Embryonic facial prominence (tissue), 1 donor: ENCODE measurements at regions not wholly inside any gene's neighbourhood (a gene's known extent, or its start where the extent isn't known, plus 50 kb on each side); places are given as distances from the start of the nearest gene placed in this dataset.

Experiments used
- DNase-seq: peaks from one replicate; pipeline ENCODE4 v3.0.0-alpha.2; 2016; ENCODE audit errors: extremely low spot score

DNA sequence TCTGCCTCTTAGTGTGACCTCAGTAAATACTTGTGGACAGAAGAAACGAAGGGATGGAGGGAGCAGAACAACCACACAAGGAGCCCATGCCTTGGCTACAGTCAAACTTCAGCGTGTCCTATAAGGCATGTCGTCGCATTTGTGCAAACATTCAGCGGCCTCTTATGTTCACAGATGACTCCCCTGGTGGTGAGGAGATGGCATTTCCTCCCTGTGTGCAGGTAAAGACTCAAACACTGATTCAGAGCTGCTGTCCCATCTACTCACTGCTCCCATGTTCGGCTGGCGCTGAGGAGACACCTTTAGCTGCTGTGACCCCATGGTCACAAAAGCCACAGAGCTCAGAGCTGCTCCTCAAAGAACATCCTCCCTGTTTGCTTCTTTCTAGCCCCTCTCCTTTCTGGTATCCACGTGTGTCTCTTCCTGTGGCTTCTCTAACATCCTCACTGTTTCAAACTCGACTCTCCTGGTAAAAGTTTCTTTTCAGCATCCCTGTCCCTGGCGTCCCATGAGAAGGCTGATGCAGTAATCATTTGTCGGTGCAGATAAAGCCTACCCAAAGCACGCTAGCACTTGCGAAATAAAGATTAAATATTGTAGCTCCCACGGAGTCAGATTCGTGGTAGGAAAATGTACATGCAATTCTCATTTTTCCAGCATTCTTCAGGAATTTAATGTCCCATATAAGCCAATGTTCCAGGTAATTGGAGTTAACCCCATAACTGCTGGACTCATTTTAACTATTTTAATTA is 124.9 kb upstream of the NEBL start:
- DNase-seq: no peak

DNA sequence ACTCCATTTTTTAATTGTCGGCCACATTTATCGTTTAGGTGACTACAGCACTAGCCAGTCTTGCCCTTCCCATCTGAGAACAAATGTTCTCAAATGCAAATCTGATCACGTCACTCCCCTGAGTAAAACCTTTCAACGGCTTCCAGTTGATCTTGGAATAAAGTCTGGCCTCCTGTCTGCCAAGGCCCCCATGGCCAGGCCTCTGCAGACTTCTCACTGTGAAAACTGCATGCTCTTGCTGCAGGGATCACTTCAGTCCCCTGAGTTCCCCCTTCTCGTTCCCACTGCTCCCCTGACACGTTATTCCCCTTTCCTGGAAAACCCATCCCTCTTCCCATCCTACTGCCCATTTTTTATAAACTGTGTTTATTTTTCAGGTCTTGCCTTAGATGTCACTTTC is 124.1 kb upstream of the NEBL start:
- no peak for DNase-seq

DNA sequence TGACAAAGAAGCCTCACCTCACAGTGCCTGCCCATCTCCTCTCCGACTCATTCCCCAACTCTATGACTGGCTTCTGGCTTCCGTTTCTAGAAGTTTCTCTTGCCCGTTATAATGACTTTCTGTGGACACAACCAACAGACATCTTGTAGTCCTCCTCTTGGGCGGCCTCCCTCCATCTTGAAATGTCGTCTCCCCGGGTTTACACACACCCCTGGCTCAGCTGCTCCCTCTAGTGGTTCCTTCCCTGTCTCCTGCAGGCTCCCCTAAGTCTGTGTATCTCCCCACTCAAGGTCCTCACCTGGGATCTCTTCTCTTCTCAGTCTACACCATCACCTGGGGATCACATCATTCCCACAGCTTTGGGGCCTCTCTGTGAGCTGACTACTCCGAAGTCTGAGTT is 123.4 kb upstream of the NEBL start:
- DNase-seq: no peak

DNA sequence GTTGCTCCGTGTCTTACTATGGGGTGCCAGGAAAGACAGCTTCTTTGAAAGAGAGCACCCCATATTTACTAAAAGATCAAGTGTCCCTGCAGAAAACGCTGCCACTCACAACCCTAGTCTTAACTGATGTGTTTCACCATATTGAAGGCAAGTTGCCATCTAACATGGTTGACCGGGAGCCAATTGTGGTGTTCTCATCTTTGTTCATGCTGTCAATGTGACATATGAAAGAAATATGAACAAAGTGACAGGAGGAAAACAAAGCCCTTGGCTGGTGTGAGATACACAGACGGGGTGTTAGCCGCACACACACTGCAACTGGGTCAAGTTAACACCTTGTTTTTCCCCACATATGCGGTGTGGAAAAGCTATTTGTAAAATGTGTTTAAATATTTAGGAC is 122.3 kb upstream of the NEBL start:
- DNase-seq: no peak

DNA sequence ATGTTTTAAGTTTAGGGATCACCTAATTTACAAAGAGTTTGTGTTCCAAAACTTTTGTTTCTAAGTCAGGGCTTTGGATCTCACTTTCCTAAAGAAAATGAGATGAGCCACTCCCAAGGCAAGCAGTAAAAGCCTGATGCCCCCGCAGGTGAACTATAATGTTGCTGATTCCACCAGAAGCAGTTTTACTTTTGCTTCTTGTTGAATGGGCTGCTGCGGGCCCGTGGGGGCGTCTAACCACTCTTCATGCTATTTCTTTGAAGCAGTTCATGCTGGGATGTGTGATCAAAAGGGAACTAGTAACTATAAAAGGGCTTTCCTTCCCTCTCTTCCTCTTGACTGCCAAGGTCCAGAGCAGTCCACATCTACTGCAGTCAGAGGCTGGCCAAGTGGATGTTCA is 118.7 kb upstream of the NEBL start:
- DNase-seq: no peak

DNA sequence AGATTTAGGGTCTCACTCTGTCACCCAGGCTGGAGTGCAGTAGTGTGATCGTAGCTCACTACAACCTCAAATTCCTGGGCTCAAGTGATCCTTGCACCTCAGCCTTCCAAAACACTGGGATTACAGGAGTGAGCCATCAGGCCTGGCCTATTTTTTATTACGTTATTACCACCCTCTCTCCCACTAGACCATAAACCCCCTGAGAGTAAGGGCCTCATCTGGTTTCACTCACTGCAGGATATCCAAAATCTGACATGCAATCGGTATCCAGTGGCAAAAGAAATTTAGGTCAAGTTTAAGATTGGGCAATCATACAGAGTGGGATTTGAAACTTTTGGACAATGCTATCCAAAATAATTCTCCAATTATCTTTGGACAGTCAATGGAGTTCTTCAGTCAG is 117.0 kb upstream of the NEBL start:
- no peak for DNase-seq

DNA sequence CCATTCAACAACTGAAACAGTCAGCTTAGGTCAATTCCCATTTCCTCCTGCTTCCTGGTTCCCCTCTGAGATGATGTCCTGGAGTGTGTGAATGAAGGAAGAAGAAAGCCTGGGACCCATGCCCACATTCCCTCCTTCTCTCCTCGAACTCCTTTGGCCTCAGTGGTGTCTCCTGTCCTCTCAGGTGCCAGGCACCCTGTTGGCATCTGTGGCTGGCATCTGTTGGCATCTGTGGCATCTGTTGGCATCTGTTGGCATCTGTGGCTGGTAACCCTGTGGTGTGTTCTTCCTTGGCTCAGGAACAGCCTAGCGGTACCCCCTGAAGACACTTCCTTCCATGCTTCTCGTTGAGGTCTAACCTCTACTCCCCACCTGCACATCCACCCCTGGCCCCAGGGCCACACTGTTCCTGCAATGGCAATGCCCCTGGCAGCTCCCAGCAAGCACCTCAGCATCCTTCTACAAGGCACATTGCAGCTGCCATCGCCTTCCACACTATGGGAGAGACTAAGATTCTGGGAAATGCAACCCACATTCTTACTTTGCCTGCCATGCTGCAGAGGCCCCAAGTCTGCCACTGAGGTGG is 114.4 kb upstream of the NEBL start:
- DNase-seq: no peak

DNA sequence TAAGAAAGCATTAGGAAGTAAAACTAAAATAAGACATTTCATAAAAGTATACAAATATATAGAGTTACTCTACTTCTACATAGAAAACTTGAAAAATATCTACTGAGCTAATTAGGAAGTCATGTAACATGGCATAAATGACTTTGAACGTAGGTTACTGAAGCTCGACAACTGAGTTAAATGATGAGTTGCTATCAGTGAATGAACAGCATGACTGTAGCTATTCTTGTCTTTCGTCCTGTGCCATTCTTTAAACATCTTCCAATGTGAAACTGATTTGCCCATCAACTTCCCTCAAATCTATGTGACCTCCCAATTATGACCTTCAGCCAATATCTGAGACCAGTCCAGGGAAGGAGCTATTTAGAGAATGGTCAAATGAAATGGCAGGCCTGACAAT is 113.5 kb upstream of the NEBL start:
- no peak for DNase-seq

DNA sequence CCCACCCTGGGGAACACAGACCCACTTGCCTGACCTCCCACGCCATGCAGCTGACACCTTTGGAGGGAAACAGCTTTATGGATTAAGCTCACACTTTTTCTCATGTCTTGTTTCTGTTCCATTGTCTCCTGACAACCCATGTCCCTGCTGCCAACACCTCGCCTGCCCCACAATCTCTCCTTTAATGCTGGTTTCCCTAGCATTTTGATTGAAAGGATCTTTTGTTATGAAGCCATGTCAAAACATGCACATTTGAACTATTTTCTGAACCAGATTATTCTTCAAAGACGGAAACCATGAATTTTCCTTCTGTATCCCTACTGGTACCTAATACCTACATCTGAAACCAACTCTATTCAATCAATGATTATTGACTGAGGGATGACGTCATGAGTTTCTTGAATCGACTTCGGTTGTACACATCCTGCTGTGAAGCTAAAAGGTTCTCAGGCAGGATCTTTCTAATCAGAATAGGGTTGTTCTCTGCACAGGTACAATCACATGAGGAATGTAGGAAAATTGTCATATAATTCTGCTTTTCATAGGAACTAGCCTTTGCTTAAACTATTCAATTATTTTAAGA is 106.2 kb upstream of the NEBL start:
- DNase-seq: no peak

DNA sequence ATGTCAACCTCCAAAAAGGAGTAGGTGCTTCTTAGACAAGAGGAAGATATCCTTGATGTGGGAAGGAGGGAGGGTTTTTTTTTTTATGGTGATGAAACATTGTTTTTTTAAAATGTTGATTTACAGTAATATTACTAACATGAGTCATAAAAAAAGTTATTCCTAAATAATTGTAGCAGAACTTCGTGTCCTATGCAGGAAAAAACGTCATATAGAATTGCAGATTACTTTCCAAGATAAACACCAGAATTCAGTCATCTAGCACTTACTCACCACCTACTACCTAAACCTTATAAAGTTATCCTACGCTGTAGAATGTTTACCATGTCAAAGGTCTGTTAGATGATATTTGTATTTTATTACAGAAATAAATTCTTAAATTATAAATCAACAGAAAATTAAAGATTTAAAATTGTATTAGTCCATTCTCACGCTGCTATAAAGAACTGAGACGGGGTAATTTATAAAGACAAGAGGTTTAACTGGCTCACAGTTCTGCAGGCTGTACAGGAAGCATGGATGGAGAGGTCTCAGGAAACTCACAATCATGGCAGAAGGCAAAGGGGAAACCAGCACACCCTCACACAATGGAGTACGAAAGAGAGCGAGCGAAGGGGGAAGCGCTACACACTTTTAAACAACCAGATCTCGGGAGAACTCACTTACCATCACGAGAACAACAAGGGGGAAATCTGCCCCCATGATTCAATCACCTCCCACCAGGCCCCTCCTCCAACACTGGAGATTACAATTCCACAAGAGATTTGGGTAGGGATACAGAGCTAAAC is 105.2 kb upstream of the NEBL start:
- no peak for DNase-seq

DNA sequence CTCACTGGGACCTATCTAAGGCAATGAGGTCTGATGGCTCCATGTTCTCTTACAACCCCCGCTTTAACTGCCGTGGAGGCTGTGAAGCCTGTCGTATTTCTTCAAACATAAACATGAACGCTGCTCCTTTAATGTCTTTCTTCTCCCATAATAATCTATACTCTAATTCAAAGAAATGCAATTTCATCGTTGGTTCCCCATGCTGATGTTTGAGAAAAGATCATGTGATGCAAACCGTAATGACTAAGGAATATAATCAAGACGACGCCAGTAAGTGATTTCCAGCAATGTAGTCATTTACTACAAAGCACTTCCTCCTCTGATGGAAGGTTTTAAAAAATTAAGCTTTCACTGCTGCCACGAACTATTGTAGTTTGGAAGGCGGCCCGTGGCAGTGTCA is 102.6 kb upstream of the NEBL start:
- DNase-seq: no peak

DNA sequence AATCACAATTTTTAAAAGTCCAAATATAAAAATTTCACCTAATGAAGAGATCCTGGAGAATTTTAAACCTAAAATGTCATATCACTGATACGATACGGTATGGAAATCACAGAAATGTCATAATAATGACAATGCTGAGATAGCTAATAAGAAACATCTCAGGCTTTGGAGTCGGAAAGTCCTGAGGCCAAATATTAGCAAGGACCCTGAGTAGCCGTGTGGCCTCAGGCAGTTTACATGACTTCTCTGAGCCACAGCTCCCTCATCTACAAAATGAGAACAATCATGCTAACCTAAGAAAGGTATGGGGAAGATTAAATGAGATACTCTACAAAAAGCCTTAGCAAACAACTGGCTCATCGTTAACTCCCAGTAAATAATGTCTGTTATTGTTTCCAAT is 100.9 kb upstream of the NEBL start:
- DNase-seq: no peak

DNA sequence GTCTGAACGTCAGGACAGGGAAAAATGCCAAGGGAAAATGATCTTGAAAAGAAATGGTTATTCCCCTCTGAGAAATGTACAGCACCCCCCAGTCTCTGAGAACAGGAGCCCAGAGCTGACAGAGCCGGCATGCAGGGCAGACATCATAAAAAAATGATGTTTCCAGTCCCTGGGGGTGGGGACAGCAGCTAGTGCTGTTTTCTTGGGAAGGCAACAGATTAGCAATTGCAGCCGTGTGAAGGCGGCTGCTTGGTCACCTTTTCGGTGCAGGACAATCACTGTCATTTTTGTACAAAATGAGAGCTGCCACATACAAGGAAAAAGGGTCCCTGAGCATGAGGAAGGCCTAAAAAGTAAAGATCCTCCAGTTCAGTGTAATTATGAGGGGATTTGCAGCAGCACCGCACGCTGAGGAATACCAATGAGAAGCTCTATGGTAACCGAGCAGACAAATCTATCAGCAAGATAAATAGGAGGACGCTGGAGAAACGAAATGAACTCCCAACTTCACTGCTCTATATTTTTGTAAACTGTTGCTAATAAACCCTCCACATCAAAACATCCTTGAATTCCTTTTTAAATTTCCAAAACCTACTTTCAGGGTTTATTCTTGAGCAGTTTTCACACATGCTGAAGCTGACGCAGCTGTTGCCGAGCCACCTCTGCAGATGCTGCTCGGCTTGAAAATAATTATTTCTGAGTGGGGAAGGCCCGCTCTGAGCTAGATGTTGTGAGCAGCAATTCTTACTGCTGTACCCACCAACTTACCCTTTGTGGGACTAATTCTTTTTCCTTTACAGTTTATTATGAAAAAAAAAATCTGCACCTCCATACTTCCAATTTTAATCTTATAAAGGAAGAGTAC is 98.2 kb upstream of the NEBL start:
- no peak for DNase-seq

DNA sequence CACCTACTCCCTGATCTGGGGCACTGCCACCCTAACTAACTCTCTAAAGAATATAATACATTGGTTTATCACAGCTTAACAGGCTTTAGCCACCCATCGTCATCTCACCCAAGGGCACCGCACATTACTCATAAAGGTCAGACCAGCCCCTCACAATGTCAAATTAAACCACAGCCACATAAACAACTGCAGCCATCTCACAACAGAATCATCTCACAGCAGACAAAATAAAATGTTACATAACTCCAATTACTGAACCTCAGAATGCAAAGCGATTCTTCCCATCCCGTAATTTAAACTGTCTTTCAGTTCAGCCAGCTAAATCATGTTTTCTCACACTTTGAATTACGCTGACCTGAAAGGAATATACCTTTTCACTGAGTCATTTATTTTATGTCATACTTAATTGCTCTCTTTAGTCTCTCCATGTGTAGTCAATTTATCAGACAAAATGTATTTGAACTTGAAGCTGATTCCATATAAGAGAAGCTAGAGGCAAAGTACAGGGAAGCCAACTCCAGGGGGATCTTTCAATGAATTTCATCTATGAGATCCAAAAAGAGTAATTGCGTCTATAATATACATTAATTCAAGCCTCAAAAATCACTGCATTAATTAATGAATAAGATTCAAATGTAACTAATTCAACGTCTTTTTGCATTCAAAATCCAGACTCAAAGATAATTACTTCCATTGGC is 96.9 kb upstream of the NEBL start:
- DNase-seq: no peak

DNA sequence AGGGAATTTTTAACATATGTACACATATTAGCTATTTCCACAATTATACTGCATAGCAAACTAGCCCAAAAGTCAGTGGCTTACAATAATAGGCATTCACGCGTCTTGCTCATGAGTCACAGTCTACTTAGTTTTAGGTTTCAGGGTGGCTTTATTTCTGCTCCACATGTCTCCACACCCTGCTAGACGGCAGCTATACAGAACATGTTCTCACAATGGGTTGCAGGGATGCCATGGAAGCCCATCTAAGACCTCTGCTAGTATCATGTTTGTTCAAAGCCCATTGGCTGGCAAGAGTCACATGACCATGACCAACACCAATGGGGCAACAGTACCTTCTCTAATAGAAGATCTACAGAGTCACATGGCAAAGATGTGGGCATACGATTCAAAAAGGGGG is 96.3 kb upstream of the NEBL start:
- DNase-seq: no peak

DNA sequence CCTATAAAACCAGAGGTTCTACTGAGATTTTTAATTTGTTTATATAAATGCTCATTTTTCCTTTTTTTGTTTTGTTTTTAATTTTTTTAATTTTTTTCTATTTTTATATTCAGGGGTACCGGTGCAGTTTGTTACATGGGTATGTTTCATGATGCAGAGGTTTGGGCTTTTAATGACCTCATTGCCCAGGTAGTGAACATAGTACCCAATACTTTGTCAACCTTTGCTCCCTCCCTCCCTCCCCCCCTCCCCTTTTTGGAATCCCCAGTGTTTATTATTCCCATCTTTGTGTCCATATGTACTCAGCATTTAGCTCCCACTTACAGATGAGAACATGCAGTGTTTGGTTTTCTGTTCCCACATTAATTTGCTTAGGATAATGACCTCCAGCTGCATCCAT is 94.4 kb upstream of the NEBL start:
- no peak for DNase-seq

DNA sequence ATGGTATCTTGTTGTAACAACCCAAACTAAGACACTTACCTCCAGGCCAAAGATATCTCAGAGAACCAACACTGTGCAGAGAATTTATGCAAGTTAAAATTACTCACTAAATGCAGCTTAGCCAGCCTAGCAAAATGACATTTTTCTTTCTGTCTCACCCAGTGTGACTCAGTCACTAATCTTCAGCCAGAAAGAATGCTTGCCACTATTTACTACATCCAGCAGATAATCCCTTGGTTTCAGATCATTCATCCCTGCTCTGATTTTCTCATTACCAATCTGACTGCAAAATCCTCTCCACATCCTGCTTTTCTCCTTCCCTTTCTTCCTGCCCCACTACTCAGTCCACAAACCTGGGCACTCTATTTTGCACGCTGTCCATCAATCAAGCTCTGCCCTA is 93.5 kb upstream of the NEBL start:
- no peak for DNase-seq

DNA sequence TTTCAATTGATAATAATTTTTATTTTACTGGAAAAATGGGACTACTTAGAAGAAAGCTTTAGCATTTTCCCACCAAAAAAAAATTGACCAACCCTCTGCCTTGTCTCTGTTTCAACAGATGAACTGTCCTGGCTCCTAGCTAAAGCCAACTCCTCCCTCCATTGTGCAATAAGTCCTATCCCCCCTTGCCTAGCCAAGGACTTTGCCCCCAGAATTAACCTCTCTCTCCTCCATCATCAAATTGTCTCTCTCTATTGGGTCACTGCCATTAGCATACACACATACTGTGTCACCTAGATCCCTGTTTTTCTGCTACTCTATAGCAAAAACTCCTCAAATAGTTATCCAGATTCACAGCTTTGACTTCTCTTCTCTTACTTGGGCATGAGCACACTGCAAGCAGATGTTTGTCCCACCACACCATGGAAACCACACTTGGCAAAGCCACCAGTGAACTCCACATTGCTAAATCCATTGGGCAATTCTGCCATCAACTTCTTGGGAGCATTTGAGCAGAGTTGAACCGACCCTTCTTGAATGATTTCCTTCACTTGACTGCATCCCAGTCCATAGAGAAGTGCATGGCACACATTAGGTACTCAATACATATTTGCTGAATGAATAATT is 91.4 kb upstream of the NEBL start:
- no peak for DNase-seq

DNA sequence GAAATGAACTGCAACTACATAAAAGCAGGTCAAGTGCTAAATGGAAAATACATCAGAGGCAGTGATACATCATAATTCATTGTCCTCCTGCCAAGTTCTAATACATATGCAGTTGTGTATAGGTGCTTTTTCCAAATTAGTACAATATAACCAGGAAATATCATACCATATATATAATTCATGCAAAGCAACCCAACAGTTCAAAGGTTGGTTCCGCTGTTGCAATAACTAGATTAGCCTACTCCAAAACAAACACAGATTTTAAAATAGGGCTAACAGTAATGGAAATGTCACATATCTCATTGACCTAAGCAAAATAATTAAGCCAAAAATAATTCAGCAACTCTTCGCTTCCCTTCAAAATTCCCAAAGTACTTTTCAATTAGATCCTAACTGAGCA is 88.9 kb upstream of the NEBL start:
- no peak for DNase-seq

DNA sequence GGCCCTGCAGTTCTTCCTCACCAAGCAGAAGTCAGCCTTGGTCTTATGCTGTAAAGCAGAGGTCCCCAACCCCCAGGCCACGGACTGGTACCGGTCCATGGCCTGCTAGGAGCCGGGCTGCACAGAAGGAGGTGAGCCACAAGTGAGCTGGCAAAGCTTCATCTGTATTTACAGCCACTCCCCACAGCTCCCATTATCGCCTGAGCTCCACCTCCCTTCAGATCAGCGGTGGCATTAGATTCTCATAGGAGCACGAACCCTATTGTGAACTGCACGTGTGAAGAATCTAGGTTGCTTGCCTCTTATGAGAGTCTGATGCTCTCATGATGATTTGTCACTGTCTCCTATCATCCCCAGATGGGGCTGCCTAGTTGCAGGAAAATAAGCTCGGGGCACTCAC is 87.6 kb upstream of the NEBL start:
- DNase-seq: no peak
